K562 (cell line): ENCODE measurements at regions not wholly inside any gene's neighbourhood (a gene's known extent, or its start where the extent isn't known, plus 50 kb on each side); places are given as distances from the start of the nearest gene placed in this dataset.
A peak's percentile ranks its signal among the peaks of the same experiment; 100 is the strongest.

Experiments
- CREM ChIP-seq: IDR thresholded peaks from 2 replicates; pipeline ENCODE4 v1.6.1; 2014; ENCODE audit warnings: antibody characterized with exemption, low read depth
- MCM2 ChIP-seq: fragments of 450-650 bp; IDR thresholded peaks from 2 replicates; pipeline ENCODE4 v1.6.1; 2017; ENCODE audit warnings: low read depth, mild to moderate bottlenecking
- NBN ChIP-seq: fragments of 450-650 bp; IDR thresholded peaks from 2 replicates; pipeline ENCODE4 v1.6.1; 2016; ENCODE audit warnings: low read depth, mild to moderate bottlenecking
- NR1H2 ChIP-seq: sonication (generic); formaldehyde crosslinking; IDR thresholded peaks from 2 replicates; pipeline ENCODE4 v1.4.0; 2020; ENCODE audit warnings: mild to moderate bottlenecking, missing genetic modification reagents
- RBM25 ChIP-seq: fragments of 200-400 bp; formaldehyde crosslinking; IDR thresholded peaks from 2 replicates; pipeline ENCODE4 v1.6.1; 2018; ENCODE audit warnings: low read length, low read depth, moderate library complexity; ENCODE audit not compliant: severe bottlenecking
- TSC22D4 ChIP-seq: fragments of 450-650 bp; IDR thresholded peaks from 2 replicates; pipeline ENCODE4 v1.6.1; 2016; ENCODE audit warnings: missing genetic modification characterization, missing biosample characterization, control low read depth
- ZNF764 ChIP-seq: fragments of 250-450 bp; sonication (Bioruptor Pico); IDR thresholded peaks from 2 replicates; pipeline ENCODE4 v1.4.0; 2020; ENCODE audit warnings: low read depth, mild to moderate bottlenecking, moderate library complexity
- ZNF785 ChIP-seq: fragments of 250-450 bp; sonication (Bioruptor Pico); IDR thresholded peaks from 2 replicates; pipeline ENCODE4 v1.4.0; 2020; ENCODE audit warnings: mild to moderate bottlenecking
- TF ChIP-seq, protein P1 (sequence below), 3 experiments: fragments of 200-800 bp in 1 of 3; fragments of 250-450 bp in 1 of 3; fragments of 450-650 bp in 1 of 3; sonication (Bioruptor Pico) in 1 of 3; sonication (Bioruptor generic) in 1 of 3; formaldehyde crosslinking in 1 of 3; IDR thresholded peaks; 2 replicates each; pipeline versions ENCODE4 v1.6.1 to v1.8.0; 2016 to 2022; ENCODE audit warnings: mild to moderate bottlenecking in 2 of 3, missing genetic modification characterization in 2 of 3, missing compliant biosample characterization in 1 of 3, moderate library complexity in 1 of 3
- TF ChIP-seq, protein P2 (sequence below): fragments of 250-450 bp; sonication (Bioruptor Pico); IDR thresholded peaks from 2 replicates; pipeline ENCODE4 v1.5.0; 2021; ENCODE audit warnings: mild to moderate bottlenecking, borderline replicate concordance
- TF ChIP-seq, protein P3 (sequence below), 2 experiments: fragments of 450-650 bp in 1 of 2; sonication (generic) in 1 of 2; formaldehyde crosslinking in 1 of 2; IDR thresholded peaks; 2 replicates each; pipeline versions ENCODE4 v1.7.1 to v1.9.0; 2016 to 2022; ENCODE audit warnings: inconsistent platforms in 1 of 2, mild to moderate bottlenecking in 1 of 2, missing genetic modification reagents in 1 of 2

DNA sequence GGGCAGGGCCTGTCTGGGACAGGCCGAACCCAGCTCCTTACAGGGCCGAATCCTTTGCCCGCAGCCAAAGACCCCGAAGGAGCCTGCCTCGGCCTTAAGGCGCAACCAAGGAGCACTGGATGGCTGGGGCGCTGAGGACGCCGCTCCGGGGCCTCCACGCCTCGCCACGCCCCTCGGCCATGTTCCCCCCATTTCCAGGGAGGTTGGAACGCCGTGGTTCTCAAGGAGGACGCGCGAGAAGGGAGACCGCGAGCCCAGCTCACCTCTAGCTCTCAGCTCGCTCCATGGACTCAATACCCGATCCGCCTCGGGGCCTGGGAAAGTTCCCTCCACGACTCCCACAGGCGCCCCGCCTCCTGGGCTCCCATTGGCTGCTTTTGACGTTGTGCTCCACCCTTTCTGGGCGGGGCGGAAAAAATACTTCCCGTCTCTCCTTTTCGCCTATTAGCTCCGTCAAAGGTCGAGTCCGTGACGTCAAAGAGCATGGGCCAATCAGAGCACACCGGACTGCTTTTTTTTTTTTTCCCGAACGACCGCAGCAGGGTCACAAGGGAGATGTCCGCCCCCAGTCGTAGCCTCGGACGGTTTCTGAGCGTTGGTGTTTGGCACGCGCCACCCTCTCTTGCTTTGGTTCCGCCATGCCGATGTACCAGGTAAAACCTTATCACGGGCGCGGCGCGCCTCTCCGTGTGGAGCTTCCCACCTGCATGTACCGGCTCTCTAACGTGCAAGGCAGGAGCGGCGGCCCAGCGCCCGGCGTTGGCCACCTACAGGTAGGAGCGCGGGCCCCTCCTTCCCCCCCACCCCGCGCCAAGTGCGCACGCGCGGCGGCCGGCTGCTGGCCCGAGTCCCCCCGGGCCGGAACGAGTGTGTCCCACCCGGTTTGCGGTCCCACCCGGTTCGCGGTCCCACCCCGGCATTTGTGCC, 305.7 kb downstream of the TYW1 start (continued):
- TF ChIP-seq, protein P1, sequence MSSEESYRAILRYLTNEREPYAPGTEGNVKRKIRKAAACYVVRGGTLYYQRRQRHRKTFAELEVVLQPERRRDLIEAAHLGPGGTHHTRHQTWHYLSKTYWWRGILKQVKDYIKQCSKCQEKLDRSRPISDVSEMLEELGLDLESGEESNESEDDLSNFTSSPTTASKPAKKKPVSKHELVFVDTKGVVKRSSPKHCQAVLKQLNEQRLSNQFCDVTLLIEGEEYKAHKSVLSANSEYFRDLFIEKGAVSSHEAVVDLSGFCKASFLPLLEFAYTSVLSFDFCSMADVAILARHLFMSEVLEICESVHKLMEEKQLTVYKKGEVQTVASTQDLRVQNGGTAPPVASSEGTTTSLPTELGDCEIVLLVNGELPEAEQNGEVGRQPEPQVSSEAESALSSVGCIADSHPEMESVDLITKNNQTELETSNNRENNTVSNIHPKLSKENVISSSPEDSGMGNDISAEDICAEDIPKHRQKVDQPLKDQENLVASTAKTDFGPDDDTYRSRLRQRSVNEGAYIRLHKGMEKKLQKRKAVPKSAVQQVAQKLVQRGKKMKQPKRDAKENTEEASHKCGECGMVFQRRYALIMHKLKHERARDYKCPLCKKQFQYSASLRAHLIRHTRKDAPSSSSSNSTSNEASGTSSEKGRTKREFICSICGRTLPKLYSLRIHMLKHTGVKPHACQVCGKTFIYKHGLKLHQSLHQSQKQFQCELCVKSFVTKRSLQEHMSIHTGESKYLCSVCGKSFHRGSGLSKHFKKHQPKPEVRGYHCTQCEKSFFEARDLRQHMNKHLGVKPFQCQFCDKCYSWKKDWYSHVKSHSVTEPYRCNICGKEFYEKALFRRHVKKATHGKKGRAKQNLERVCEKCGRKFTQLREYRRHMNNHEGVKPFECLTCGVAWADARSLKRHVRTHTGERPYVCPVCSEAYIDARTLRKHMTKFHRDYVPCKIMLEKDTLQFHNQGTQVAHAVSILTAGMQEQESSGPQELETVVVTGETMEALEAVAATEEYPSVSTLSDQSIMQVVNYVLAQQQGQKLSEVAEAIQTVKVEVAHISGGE (CRISPR knock-in tag; IDR thresholded peaks at IDR 0.05): peak; percentile 82 to 97 (median 88); a peak in 5 of 6 replicates
- TF ChIP-seq, protein P2, sequence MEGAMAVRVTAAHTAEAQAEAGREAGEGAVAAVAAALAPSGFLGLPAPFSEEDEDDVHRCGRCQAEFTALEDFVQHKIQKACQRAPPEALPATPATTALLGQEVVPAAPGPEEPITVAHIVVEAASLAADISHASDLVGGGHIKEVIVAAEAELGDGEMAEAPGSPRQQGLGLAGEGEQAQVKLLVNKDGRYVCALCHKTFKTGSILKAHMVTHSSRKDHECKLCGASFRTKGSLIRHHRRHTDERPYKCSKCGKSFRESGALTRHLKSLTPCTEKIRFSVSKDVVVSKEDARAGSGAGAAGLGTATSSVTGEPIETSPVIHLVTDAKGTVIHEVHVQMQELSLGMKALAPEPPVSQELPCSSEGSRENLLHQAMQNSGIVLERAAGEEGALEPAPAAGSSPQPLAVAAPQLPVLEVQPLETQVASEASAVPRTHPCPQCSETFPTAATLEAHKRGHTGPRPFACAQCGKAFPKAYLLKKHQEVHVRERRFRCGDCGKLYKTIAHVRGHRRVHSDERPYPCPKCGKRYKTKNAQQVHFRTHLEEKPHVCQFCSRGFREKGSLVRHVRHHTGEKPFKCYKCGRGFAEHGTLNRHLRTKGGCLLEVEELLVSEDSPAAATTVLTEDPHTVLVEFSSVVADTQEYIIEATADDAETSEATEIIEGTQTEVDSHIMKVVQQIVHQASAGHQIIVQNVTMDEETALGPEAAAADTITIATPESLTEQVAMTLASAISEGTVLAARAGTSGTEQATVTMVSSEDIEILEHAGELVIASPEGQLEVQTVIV: no peak
- TF ChIP-seq RBM25: peak; percentile 77
- TF ChIP-seq NBN: peak; percentile 16; the same call in 1 of the 2 replicates
- TF ChIP-seq CREM: peak; percentile 94
- no peak for TF ChIP-seq ZNF785 (CRISPR knock-in tag)
- TF ChIP-seq MCM2: no peak
- no peak for TF ChIP-seq ZNF764 (CRISPR knock-in tag)
- TF ChIP-seq NR1H2: no peak
- TF ChIP-seq, protein P3, sequence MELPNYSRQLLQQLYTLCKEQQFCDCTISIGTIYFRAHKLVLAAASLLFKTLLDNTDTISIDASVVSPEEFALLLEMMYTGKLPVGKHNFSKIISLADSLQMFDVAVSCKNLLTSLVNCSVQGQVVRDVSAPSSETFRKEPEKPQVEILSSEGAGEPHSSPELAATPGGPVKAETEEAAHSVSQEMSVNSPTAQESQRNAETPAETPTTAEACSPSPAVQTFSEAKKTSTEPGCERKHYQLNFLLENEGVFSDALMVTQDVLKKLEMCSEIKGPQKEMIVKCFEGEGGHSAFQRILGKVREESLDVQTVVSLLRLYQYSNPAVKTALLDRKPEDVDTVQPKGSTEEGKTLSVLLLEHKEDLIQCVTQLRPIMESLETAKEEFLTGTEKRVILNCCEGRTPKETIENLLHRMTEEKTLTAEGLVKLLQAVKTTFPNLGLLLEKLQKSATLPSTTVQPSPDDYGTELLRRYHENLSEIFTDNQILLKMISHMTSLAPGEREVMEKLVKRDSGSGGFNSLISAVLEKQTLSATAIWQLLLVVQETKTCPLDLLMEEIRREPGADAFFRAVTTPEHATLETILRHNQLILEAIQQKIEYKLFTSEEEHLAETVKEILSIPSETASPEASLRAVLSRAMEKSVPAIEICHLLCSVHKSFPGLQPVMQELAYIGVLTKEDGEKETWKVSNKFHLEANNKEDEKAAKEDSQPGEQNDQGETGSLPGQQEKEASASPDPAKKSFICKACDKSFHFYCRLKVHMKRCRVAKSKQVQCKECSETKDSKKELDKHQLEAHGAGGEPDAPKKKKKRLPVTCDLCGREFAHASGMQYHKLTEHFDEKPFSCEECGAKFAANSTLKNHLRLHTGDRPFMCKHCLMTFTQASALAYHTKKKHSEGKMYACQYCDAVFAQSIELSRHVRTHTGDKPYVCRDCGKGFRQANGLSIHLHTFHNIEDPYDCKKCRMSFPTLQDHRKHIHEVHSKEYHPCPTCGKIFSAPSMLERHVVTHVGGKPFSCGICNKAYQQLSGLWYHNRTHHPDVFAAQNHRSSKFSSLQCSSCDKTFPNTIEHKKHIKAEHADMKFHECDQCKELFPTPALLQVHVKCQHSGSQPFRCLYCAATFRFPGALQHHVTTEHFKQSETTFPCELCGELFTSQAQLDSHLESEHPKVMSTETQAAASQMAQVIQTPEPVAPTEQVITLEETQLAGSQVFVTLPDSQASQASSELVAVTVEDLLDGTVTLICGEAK (IDR thresholded peaks at IDR 0.05): peak; percentile 88
- TF ChIP-seq, protein P3 (CRISPR knock-in tag; IDR thresholded peaks at IDR 0.05): no peak
- TF ChIP-seq TSC22D4: no peak
